ENCODE measurements at regions not wholly inside any gene's neighbourhood (a gene's known extent, or its start where the extent isn't known, plus 50 kb on each side); places are given as distances from the start of the nearest gene placed in this dataset.

GRCh38 chr2:181252262-181253148 lies 204.7 kb upstream of the ITGA4 start:
- no peak for DNase-seq (ENCODE audit: low read depth, low spot score)
- H3K9me3 ChIP-seq (ENCODE audit: low read depth, low read length) = no peaks in the 10 kb centered on the region
- no peak overlapping the region for H3K9ac ChIP-seq (ENCODE audit: insufficient read length)

GRCh38 chr2:181253438-181253837 lies 203.7 kb upstream of the ITGA4 start:
- H3K27ac ChIP-seq = no peak overlapping the region

More at GRCh38 chr2:181252262-181253148, 204.7 kb upstream of the ITGA4 start:
- Histone ChIP-seq H3K36me3 (ENCODE audit: insufficient read depth, low read length) (no peaks in the 10 kb centered on the region), H3K4me3 (no peak overlapping the region), H3K27ac (no peak overlapping the region)
- TF ChIP-seq EZH2 (IDR thresholded peaks at IDR 0.05) (no peak), POLR2AphosphoS5 (IDR thresholded peaks at IDR 0.05; ENCODE audit: borderline replicate concordance, low read depth, low read length) (no peak), FOXP2 (optimal IDR thresholded peaks at IDR 0.05; ENCODE audit: control extremely low read depth, extremely low read length, insufficient read depth) (no peak)

DNA sequence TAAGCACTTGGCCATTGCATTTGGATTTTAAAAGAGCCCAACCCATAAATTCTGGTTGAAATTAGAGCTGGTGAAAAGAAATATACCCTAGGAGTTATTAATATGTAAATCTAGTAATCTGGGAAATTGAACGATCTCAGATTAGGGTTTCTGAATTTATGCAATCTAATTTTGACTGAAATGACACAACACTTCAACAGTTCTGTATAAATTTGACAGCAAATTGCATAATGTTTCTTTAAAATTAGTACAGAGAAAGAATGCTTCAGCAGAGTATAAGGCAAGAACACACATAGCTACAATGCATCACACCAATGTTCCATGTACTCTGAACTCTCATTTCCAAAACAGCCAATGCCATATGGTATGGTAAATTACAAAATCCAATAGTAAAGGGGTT lies 201.5 kb upstream of the ITGA4 start:
- Histone ChIP-seq H3K4me3 (no peak overlapping the region), H3K9ac (ENCODE audit: insufficient read length) (no peak overlapping the region), H3K36me3 (ENCODE audit: insufficient read depth, low read length) (no peaks in the 10 kb centered on the region), H3K27ac (no peak overlapping the region), H3K9me3 (ENCODE audit: low read depth, low read length) (no peaks in the 10 kb centered on the region)
- no peak for DNase-seq (ENCODE audit: low read depth, low spot score)
- no peak for TF ChIP-seq EZH2 (IDR thresholded peaks at IDR 0.05)

More at GRCh38 chr2:181253438-181253837, 203.7 kb upstream of the ITGA4 start:
- Histone ChIP-seq H3K36me3 (ENCODE audit: insufficient read depth, low read length) (no peaks in the 10 kb centered on the region), H3K9ac (ENCODE audit: insufficient read length) (no peak overlapping the region), H3K9me3 (ENCODE audit: low read depth, low read length) (no peaks in the 10 kb centered on the region), H3K4me3 (no peak overlapping the region)
- TF ChIP-seq POLR2AphosphoS5 (IDR thresholded peaks at IDR 0.05; ENCODE audit: borderline replicate concordance, low read depth, low read length) (no peak), FOXP2 (optimal IDR thresholded peaks at IDR 0.05; ENCODE audit: control extremely low read depth, extremely low read length, insufficient read depth) (no peak), EZH2 (IDR thresholded peaks at IDR 0.05) (no peak)
- no peak for DNase-seq (ENCODE audit: low read depth, low spot score)

DNA sequence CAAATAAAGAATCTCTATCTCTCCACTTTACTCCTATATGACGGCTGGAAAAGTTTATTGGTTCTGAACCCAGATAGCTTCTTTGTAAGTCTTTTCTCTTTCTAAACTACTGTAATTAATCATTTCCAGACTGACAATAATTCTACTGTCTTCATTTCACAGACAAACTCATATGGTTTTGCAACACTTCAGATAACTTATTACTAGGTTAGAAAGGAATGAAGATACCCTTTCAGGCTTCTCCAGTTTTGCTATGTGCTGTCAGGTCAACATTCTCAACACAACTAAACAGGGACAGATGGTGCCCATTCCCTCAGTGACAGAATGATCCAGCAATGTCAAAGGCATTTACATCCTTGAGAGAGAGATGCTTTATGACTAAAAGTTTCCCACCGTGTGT lies 198.5 kb upstream of the ITGA4 start:
- no peaks in the 10 kb centered on the region for H3K9me3 ChIP-seq (ENCODE audit: low read depth, low read length)
- H3K4me3 ChIP-seq = no peak overlapping the region
- no peak overlapping the region for H3K9ac ChIP-seq (ENCODE audit: insufficient read length)
- DNase-seq (ENCODE audit: low read depth, low spot score) = no peak
- no peaks in the 10 kb centered on the region for H3K36me3 ChIP-seq (ENCODE audit: insufficient read depth, low read length)
- H3K27ac ChIP-seq = no peak overlapping the region
- TF ChIP-seq POLR2AphosphoS5 (IDR thresholded peaks at IDR 0.05; ENCODE audit: borderline replicate concordance, low read depth, low read length) (no peak), FOXP2 (optimal IDR thresholded peaks at IDR 0.05; ENCODE audit: control extremely low read depth, extremely low read length, insufficient read depth) (no peak), EZH2 (IDR thresholded peaks at IDR 0.05) (no peak)

DNA sequence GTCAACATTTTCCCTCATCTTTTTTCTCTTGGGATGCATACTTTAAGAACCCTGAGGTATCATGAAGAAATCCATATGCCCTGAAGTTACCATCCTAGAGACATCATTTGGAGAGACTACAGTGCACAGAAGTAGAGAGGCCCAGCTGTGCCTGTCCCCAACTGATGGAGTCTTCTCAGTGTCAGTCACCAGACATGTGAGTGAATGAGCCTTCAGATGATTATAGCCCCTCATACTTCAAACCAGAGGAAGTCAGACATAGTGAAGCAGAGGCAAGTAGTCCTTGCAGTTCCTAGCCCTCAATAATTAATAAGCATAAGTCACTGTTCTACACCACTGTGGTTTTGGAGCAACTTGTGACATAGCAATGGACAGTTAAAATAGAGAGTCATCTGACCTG lies 194.4 kb upstream of the ITGA4 start:
- TF ChIP-seq POLR2AphosphoS5 (IDR thresholded peaks at IDR 0.05; ENCODE audit: borderline replicate concordance, low read depth, low read length) = no peak
- TF ChIP-seq EZH2 (IDR thresholded peaks at IDR 0.05) = no peak
- TF ChIP-seq FOXP2 (optimal IDR thresholded peaks at IDR 0.05; ENCODE audit: control extremely low read depth, extremely low read length, insufficient read depth) = no peak
- DNase-seq (ENCODE audit: low read depth, low spot score) = no peak
- H3K36me3 ChIP-seq (ENCODE audit: insufficient read depth, low read length) = no peaks in the 10 kb centered on the region
- no peak overlapping the region for H3K27ac ChIP-seq
- H3K4me3 ChIP-seq = no peak overlapping the region
- no peak overlapping the region for H3K9ac ChIP-seq (ENCODE audit: insufficient read length)
- H3K9me3 ChIP-seq (ENCODE audit: low read depth, low read length) = no peaks in the 10 kb centered on the region

DNA sequence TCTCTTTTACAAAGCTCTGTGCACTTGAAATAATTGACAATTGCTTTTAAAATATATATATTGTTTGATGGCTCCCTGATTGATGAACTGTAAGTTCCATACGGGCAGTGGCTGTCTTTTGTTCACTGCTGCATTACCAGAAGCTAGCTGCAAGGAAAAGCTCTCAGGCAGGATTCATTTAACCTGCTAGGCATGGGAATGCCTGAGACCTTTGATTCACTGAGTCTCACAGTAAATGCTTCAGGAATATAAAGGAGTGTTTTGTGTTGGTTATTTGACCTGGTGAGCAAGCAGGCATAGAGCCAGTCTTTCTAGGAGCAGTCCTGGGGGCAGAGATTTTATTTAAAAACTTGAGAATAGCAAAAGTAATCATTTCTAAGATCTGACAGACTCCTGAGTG lies 193.2 kb upstream of the ITGA4 start:
- H3K27ac ChIP-seq = no peak overlapping the region
- no peaks in the 10 kb centered on the region for H3K36me3 ChIP-seq (ENCODE audit: insufficient read depth, low read length)
- H3K9me3 ChIP-seq (ENCODE audit: low read depth, low read length) = no peaks in the 10 kb centered on the region
- DNase-seq (ENCODE audit: low read depth, low spot score) = no peak
- H3K9ac ChIP-seq (ENCODE audit: insufficient read length) = no peak overlapping the region
- no peak overlapping the region for H3K4me3 ChIP-seq
- no peak for TF ChIP-seq POLR2AphosphoS5 (IDR thresholded peaks at IDR 0.05; ENCODE audit: borderline replicate concordance, low read depth, low read length)
- no peak for TF ChIP-seq FOXP2 (optimal IDR thresholded peaks at IDR 0.05; ENCODE audit: control extremely low read depth, extremely low read length, insufficient read depth)
- no peak for TF ChIP-seq EZH2 (IDR thresholded peaks at IDR 0.05)

- TF ChIP-seq FOXP2 (optimal IDR thresholded peaks at IDR 0.05; ENCODE audit: control extremely low read depth, extremely low read length, insufficient read depth) = no peak
- TF ChIP-seq POLR2AphosphoS5 (IDR thresholded peaks at IDR 0.05; ENCODE audit: borderline replicate concordance, low read depth, low read length) = no peak
- TF ChIP-seq EZH2 (IDR thresholded peaks at IDR 0.05) = no peak
- no peak overlapping the region for H3K27ac ChIP-seq
- DNase-seq (ENCODE audit: low read depth, low spot score) = no peak
- no peaks in the 10 kb centered on the region for H3K9me3 ChIP-seq (ENCODE audit: low read depth, low read length)
- H3K4me3 ChIP-seq = no peak overlapping the region
- H3K9ac ChIP-seq (ENCODE audit: insufficient read length) = no peak overlapping the region
- no peaks in the 10 kb centered on the region for H3K36me3 ChIP-seq (ENCODE audit: insufficient read depth, low read length)
Measured at GRCh38 chr2:181264441-181264840, 192.7 kb upstream of the ITGA4 start.

DNA sequence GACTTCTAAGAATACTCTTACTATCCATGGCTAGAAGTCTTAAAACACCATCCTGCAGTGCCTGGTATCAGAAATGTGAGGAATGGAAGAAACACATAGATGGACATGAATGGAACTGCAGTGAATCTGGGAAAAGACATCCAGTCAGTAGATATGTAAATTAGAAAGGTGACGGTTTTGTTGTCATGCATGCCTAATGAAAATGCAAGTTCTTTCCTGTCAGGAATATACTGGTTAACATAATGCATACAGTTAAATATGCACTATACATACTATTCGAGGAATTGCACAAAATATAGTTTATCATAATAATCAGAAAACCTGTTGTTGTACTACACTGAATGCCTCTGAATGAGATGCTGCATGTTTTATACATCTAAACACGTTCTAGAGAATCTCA lies 190.6 kb upstream of the ITGA4 start:
- no peak for DNase-seq (ENCODE audit: low read depth, low spot score)
- Histone ChIP-seq H3K9ac (ENCODE audit: insufficient read length) (no peak overlapping the region), H3K9me3 (ENCODE audit: low read depth, low read length) (no peaks in the 10 kb centered on the region), H3K27ac (no peak overlapping the region), H3K4me3 (no peak overlapping the region), H3K36me3 (ENCODE audit: insufficient read depth, low read length) (no peaks in the 10 kb centered on the region)
- no peak for TF ChIP-seq FOXP2 (optimal IDR thresholded peaks at IDR 0.05; ENCODE audit: control extremely low read depth, extremely low read length, insufficient read depth)
- no peak for TF ChIP-seq EZH2 (IDR thresholded peaks at IDR 0.05)
- TF ChIP-seq POLR2AphosphoS5 (IDR thresholded peaks at IDR 0.05; ENCODE audit: borderline replicate concordance, low read depth, low read length) = no peak
